ENCODE measurements at regions not wholly inside any gene's neighbourhood (a gene's known extent, or its start where the extent isn't known, plus 50 kb on each side); places are given as distances from the start of the nearest gene placed in this dataset.

- no peak overlapping the region for H3K27ac ChIP-seq (ENCODE audit: control insufficient read depth, insufficient read depth, low read length)
- DNase-seq (ENCODE audit: low read depth, low spot score) (no peak), FAIRE-seq (no peak)
- H4K20me1 ChIP-seq (ENCODE audit: control insufficient read depth, extremely low read depth, insufficient read depth, low read length), result no peaks in the 10 kb centered on the region
- TF ChIP-seq EZH2 (IDR thresholded peaks at IDR 0.05; ENCODE audit: low read length), result no peak
- no peak for TF ChIP-seq CTCF (optimal IDR thresholded peaks at IDR 0.05 in 1 of 3, IDR thresholded peaks at IDR 0.05 in 1 of 3, conservative IDR thresholded peaks at IDR 0.05 in 1 of 3; ENCODE audit: extremely low read depth in 1 of 3, insufficient read depth in 2 of 3, low read length in 3 of 3)
- no peaks in the 10 kb centered on the region for H3K36me3 ChIP-seq (ENCODE audit: control insufficient read depth in 2 of 2, extremely low read depth in 1 of 2, insufficient read depth in 2 of 2, low read length in 2 of 2)
- no peaks in the 10 kb centered on the region for H3K27me3 ChIP-seq (ENCODE audit: control insufficient read depth, extremely low read depth, insufficient read depth, low read length)
- H3K9me3 ChIP-seq (ENCODE audit: control insufficient read depth, low read depth, low read length), result no peaks in the 10 kb centered on the region
- dilution Hi-C loops (cut with MboI; ENCODE audit: extremely low pct_ligation_motif_present, low sequenced_read_pairs), result no loop called here
- no peak overlapping the region for H3K4me3 ChIP-seq (ENCODE audit: control insufficient read depth in 2 of 3, extremely low read depth in 1 of 3, insufficient read depth in 2 of 3, low read depth in 1 of 3, low read length in 3 of 3)
- no peaks in the 10 kb centered on the region for H3K79me2 ChIP-seq (ENCODE audit: control insufficient read depth, insufficient read depth, low read length)
- H3K9ac ChIP-seq (ENCODE audit: control insufficient read depth, extremely low read depth, insufficient read depth, low read length), result no peak overlapping the region
- H3K4me2 ChIP-seq (ENCODE audit: control insufficient read depth, extremely low read depth, insufficient read depth, low read depth, low read length), result no peak overlapping the region
- no peak overlapping the region for H2AFZ ChIP-seq (ENCODE audit: control insufficient read depth, low read length)
- no peaks in the 10 kb centered on the region for H3K9me1 ChIP-seq (ENCODE audit: control insufficient read depth, extremely low read depth, insufficient read depth, low read length)
- peaks cover 12% of the 10 kb centered on the region for H3K4me1 ChIP-seq (ENCODE audit: control insufficient read depth, extremely low read depth, insufficient read depth, low read length)
Measured at GRCh38 chr1:59045137-59045536, 251.8 kb upstream of the FGGY start.

- Histone ChIP-seq H3K36me3 (ENCODE audit: control insufficient read depth in 2 of 2, extremely low read depth in 1 of 2, insufficient read depth in 2 of 2, low read length in 2 of 2) (no peaks in the 10 kb centered on the region), H3K27me3 (ENCODE audit: control insufficient read depth, extremely low read depth, insufficient read depth, low read length) (no peaks in the 10 kb centered on the region), H3K4me3 (ENCODE audit: control insufficient read depth in 2 of 3, extremely low read depth in 1 of 3, insufficient read depth in 2 of 3, low read depth in 1 of 3, low read length in 3 of 3) (no peak overlapping the region), H2AFZ (ENCODE audit: control insufficient read depth, low read length) (no peak overlapping the region), H3K9me3 (ENCODE audit: control insufficient read depth, low read depth, low read length) (no peaks in the 10 kb centered on the region), H3K9ac (ENCODE audit: control insufficient read depth, extremely low read depth, insufficient read depth, low read length) (no peak overlapping the region), H4K20me1 (ENCODE audit: control insufficient read depth, extremely low read depth, insufficient read depth, low read length) (no peaks in the 10 kb centered on the region), H3K9me1 (ENCODE audit: control insufficient read depth, extremely low read depth, insufficient read depth, low read length) (no peaks in the 10 kb centered on the region), H3K79me2 (ENCODE audit: control insufficient read depth, insufficient read depth, low read length) (no peaks in the 10 kb centered on the region), H3K27ac (ENCODE audit: control insufficient read depth, insufficient read depth, low read length) (no peak overlapping the region), H3K4me1 (ENCODE audit: control insufficient read depth, extremely low read depth, insufficient read depth, low read length) (peaks cover 12% of the 10 kb centered on the region), H3K4me2 (ENCODE audit: control insufficient read depth, extremely low read depth, insufficient read depth, low read depth, low read length) (no peak overlapping the region)
- dilution Hi-C loops (cut with MboI; ENCODE audit: extremely low pct_ligation_motif_present, low sequenced_read_pairs), result no loop called here
- no peak for DNase-seq (ENCODE audit: low read depth, low spot score)
- no peak for FAIRE-seq
- no peak for TF ChIP-seq EZH2 (IDR thresholded peaks at IDR 0.05; ENCODE audit: low read length)
- TF ChIP-seq CTCF (optimal IDR thresholded peaks at IDR 0.05 in 1 of 3, IDR thresholded peaks at IDR 0.05 in 1 of 3, conservative IDR thresholded peaks at IDR 0.05 in 1 of 3; ENCODE audit: extremely low read depth in 1 of 3, insufficient read depth in 2 of 3, low read length in 3 of 3), result no peak
Measured at GRCh38 chr1:59045636-59046035, 251.3 kb upstream of the FGGY start.
